ENCODE measurements at regions not wholly inside any gene's neighbourhood (a gene's known extent, or its start where the extent isn't known, plus 50 kb on each side); places are given as distances from the start of the nearest gene placed in this dataset.
"Not testable (repeated sequence)": the region's sequence is repeated elsewhere in the genome, so short reads cannot be mapped to it uniquely, and the experiment has no call there.

GRCh38 chr10:9399275-9399983, 1344.9 kb downstream of the GATA3 start:
- TF ChIP-seq CTCF (IDR thresholded peaks at IDR 0.05; ENCODE audit: low read depth, low read length, missing control alignments) = no peak
- no peak for DNase-seq (ENCODE audit: low read depth)
- no peak overlapping the region for H3K4me3 ChIP-seq (ENCODE audit: low read depth, low read length)

GRCh38 chr10:9402067-9402466, 1347.6 kb downstream of the GATA3 start:
- not testable (repeated sequence) for H3K4me3 ChIP-seq (ENCODE audit: low read depth, low read length); DNase-seq (ENCODE audit: low read depth)

- not testable (repeated sequence) for H3K4me3 ChIP-seq (ENCODE audit: low read depth, low read length); DNase-seq (ENCODE audit: low read depth)
Measured at GRCh38 chr10:9402507-9403195, 1348.2 kb downstream of the GATA3 start.

GRCh38 chr10:9407201-9407600, 1352.7 kb downstream of the GATA3 start:
- not testable (repeated sequence) for H3K4me3 ChIP-seq (ENCODE audit: low read depth, low read length); DNase-seq (ENCODE audit: low read depth)

- TF ChIP-seq CTCF (IDR thresholded peaks at IDR 0.05; ENCODE audit: low read depth, low read length, missing control alignments) = no peak
- H3K4me3 ChIP-seq (ENCODE audit: low read depth, low read length) = no peak overlapping the region
- no peak for DNase-seq (ENCODE audit: low read depth)
Measured at GRCh38 chr10:9416331-9416730, 1361.8 kb downstream of the GATA3 start.

- no peak for TF ChIP-seq CTCF (IDR thresholded peaks at IDR 0.05; ENCODE audit: low read depth, low read length, missing control alignments)
- H3K4me3 ChIP-seq (ENCODE audit: low read depth, low read length) = no peak overlapping the region
- DNase-seq (ENCODE audit: low read depth) = no peak
Measured at GRCh38 chr10:9419757-9420156, 1365.3 kb downstream of the GATA3 start.

- TF ChIP-seq CTCF (IDR thresholded peaks at IDR 0.05; ENCODE audit: low read depth, low read length, missing control alignments) = no peak
- no peak overlapping the region for H3K4me3 ChIP-seq (ENCODE audit: low read depth, low read length)
- no peak for DNase-seq (ENCODE audit: low read depth)
Measured at GRCh38 chr10:9427209-9427608, 1372.7 kb downstream of the GATA3 start.

GRCh38 chr10:9437131-9437530, 1382.6 kb downstream of the GATA3 start:
- TF ChIP-seq CTCF (IDR thresholded peaks at IDR 0.05; ENCODE audit: low read depth, low read length, missing control alignments) = no peak
- no peak overlapping the region for H3K4me3 ChIP-seq (ENCODE audit: low read depth, low read length)
- DNase-seq (ENCODE audit: low read depth) = no peak
